Right lobe of liver (tissue), 6 donors: ENCODE measurements at regions not wholly inside any gene's neighbourhood (a gene's known extent, or its start where the extent isn't known, plus 50 kb on each side); places are given as distances from the start of the nearest gene placed in this dataset.
A peak's percentile ranks its signal among the peaks of the same experiment; 100 is the strongest.
"Not testable (repeated sequence)": the region's sequence is repeated elsewhere in the genome, so short reads cannot be mapped to it uniquely, and the experiment has no call there.

Source experiments
- ATAC-seq, 4 donors: fragments of 200-7000 bp; cut with Tn5 transposase; one replicate each; pipeline ENCODE4 v1.9.1; 2020; ENCODE audit warnings: mild to moderate bottlenecking in 4 of 4, moderate library complexity in 4 of 4
- DNase-seq, 3 donors: peaks; one replicate each; pipeline ENCODE4 v3.0.0-alpha.2; 2020
- H3K27ac ChIP-seq, 3 donors: fragments of 200-600 bp; one replicate each; pipeline ENCODE4 v1.8.0; 2022
- H3K27me3 ChIP-seq, 2 donors: fragments of 200-600 bp; one replicate each; pipeline ENCODE4 v1.8.0; 2022
- H3K36me3 ChIP-seq, 4 donors: fragments of 200-600 bp; sonication (generic) in 1 of 4; one replicate each; pipeline versions ENCODE4 v1.5.1 to v1.8.0; 2017 to 2022; ENCODE audit warnings: control low read depth in 1 of 4
- H3K4me1 ChIP-seq, 4 donors: fragments of 200-600 bp; sonication (generic) in 1 of 4; one replicate each; pipeline versions ENCODE4 v1.5.1 to v1.8.0; 2017 to 2022; ENCODE audit warnings: control low read depth in 1 of 4
- H3K4me3 ChIP-seq, 3 donors: fragments of 200-600 bp; one replicate each; pipeline ENCODE4 v1.8.0; 2022
- H3K9me3 ChIP-seq, 4 donors: fragments of 200-600 bp; sonication (generic) in 1 of 4; one replicate each; pipeline versions ENCODE4 v1.5.1 to v1.8.0; 2017 to 2022; ENCODE audit warnings: control low read depth in 1 of 4
- POLR2A ChIP-seq: fragments of 450-650 bp; IDR thresholded peaks from one replicate; pipeline ENCODE4 v1.6.1; 2017; ENCODE audit warnings: antibody characterized with exemption, mild to moderate bottlenecking
- WGBS: methylation state at CpG from one replicate; pipeline ENCODE4 v1.1.6; 2018; ENCODE audit warnings: low coverage, low lambda C conversion rate; ENCODE audit not compliant: insufficient coverage; ENCODE audit errors: missing lambda C conversion rate; 5-methylcytosine and 5-hydroxymethylcytosine counted together
- intact Hi-C, 2 donors: fragments of 100-400 bp; cut with DNase I; formaldehyde crosslinking; loops; one replicate each; pipeline versions ENCODE4 v1.11.2 to v1.14.1; 2022
- TF ChIP-seq, protein P1 (sequence below), 4 donors: fragments of 200-600 bp in 3 of 4; fragments of 450-650 bp in 1 of 4; IDR thresholded peaks; one replicate each; pipeline versions ENCODE4 v1.5.1 to v1.8.0; 2016 to 2022; ENCODE audit warnings: antibody characterized with exemption in 4 of 4, mild to moderate bottlenecking in 2 of 4
- donor health status: DM: no; HTN: yes; CAD: no.
- donor health status: DM: no; HTN: no; CAD: no.
- donor health status: DM: no; HTN: no; CAD: no.
- donor health status: DM: no; HTN: yes; CAD: no.
- donor health status: DM: no; HTN: yes; CAD: no.

GRCh38 chr3:166844329-166844728 is 535.8 kb downstream of the ZBBX start:
- no peak for TF ChIP-seq POLR2A
- TF ChIP-seq, protein P1, sequence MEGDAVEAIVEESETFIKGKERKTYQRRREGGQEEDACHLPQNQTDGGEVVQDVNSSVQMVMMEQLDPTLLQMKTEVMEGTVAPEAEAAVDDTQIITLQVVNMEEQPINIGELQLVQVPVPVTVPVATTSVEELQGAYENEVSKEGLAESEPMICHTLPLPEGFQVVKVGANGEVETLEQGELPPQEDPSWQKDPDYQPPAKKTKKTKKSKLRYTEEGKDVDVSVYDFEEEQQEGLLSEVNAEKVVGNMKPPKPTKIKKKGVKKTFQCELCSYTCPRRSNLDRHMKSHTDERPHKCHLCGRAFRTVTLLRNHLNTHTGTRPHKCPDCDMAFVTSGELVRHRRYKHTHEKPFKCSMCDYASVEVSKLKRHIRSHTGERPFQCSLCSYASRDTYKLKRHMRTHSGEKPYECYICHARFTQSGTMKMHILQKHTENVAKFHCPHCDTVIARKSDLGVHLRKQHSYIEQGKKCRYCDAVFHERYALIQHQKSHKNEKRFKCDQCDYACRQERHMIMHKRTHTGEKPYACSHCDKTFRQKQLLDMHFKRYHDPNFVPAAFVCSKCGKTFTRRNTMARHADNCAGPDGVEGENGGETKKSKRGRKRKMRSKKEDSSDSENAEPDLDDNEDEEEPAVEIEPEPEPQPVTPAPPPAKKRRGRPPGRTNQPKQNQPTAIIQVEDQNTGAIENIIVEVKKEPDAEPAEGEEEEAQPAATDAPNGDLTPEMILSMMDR (IDR thresholded peaks at IDR 0.05) = no peak
- Histone ChIP-seq H3K27me3 (no peaks in the 10 kb centered on the region), H3K4me1 (no peaks in the 10 kb centered on the region), H3K9me3 (no peaks in the 10 kb centered on the region), H3K36me3 (no peaks in the 10 kb centered on the region), H3K4me3 (no peak overlapping the region), H3K27ac (no peak overlapping the region)
- intact Hi-C loops = no loop called here
- peak in 1 of 4 donors; percentile 27 for ATAC-seq
- DNase-seq = no peak

GRCh38 chr3:166842784-166843183 is 537.3 kb downstream of the ZBBX start:
- H3K36me3 ChIP-seq, H3K4me3 ChIP-seq, ATAC-seq, intact Hi-C loops, H3K4me1 ChIP-seq, H3K27me3 ChIP-seq, H3K27ac ChIP-seq, H3K9me3 ChIP-seq: not testable (repeated sequence)
- WGBS = no CpG with 5 or more reads among the region's 25 CpGs
- peak in 1 of 3 donors; percentile 43 for DNase-seq

DNA sequence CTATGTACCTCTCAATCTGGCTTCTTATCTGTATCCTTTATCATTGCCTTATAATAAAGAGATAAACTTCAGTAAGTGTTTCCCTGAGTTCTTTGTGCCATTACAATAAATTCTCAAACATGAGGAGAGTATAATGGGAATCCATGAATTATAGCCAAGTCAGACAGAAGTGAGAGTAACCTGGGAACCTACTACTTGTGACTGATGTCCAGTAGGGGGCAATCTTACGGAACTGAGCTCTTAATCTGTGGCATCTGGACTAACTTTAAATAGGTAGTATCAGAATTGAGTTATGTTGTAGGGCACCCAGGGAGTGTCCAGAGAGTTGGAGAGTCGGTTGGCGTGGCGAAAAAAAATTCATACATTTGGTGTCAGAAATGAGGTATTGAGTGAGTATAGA is 542.6 kb downstream of the ZBBX start:
- TF ChIP-seq, protein P1 (IDR thresholded peaks at IDR 0.05) = peak; percentile 42 to 64 (median 58)
- no peak for TF ChIP-seq POLR2A
- Histone ChIP-seq H3K4me3 (no peak overlapping the region), H3K4me1 (no peaks in the 10 kb centered on the region), H3K27ac (no peak overlapping the region), H3K27me3 (no peaks in the 10 kb centered on the region), H3K36me3 (no peaks in the 10 kb centered on the region), H3K9me3 (no peaks in the 10 kb centered on the region)
- intact Hi-C loops = no loop called here
- WGBS = 46% methylated on average over 4 of the region's 4 CpGs
- ATAC-seq = peak; percentile 82 to 88 (median 86)
- DNase-seq = no peak

- H3K9me3 ChIP-seq = no peaks in the 10 kb centered on the region
- no peak overlapping the region for H3K4me3 ChIP-seq
- no peak overlapping the region for H3K27ac ChIP-seq
- WGBS = 94% methylated on average over 1 of the region's 1 CpG
- H3K36me3 ChIP-seq = no peaks in the 10 kb centered on the region
- ATAC-seq (no peak), DNase-seq (no peak)
- no peaks in the 10 kb centered on the region for H3K4me1 ChIP-seq
- no peak for TF ChIP-seq POLR2A
- TF ChIP-seq, protein P1 (IDR thresholded peaks at IDR 0.05) = no peak
- intact Hi-C loops = no loop called here
- H3K27me3 ChIP-seq = no peaks in the 10 kb centered on the region
Measured at GRCh38 chr3:166836836-166837235, 543.3 kb downstream of the ZBBX start.

DNA sequence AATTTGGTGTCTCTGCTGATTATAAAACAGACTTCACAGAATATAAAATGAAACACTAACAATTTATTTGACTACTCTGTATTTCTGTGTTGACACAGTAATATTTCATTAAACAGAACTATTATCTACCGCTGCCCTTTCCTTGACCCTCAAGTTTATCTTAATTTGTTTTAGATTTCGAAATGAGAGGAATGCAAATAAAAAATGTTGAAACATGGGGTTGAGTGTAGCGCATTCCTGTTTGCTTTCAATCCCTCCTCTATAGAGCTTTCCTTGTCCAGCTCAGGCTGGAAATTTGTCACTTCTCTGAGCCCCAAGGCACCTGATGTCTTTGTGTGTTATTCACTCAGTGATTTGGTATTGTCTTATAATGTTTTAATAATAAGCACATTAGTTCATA is 550.2 kb downstream of the ZBBX start:
- TF ChIP-seq, protein P1 (IDR thresholded peaks at IDR 0.05) = no peak
- TF ChIP-seq POLR2A = no peak
- peaks cover 0 to 12% (median 0%) of the 10 kb centered on the region in 4 donors for H3K4me1 ChIP-seq
- ATAC-seq (peak; percentile 83 to 100 (median 98)), DNase-seq (no peak)
- no peak overlapping the region for H3K27ac ChIP-seq
- no peaks in the 10 kb centered on the region for H3K9me3 ChIP-seq
- H3K36me3 ChIP-seq = no peaks in the 10 kb centered on the region
- WGBS = 29% methylated on average over 3 of the region's 3 CpGs
- H3K27me3 ChIP-seq = no peaks in the 10 kb centered on the region
- H3K4me3 ChIP-seq = no peak overlapping the region
- intact Hi-C loops = no loop called here
